Naive thymus-derived CD8-positive, alpha-beta T cell (primary cell): ENCODE measurements at regions not wholly inside any gene's neighbourhood (a gene's known extent, or its start where the extent isn't known, plus 50 kb on each side); places are given as distances from the start of the nearest gene placed in this dataset.

Experiments used
- ATAC-seq, 2 donors: fragments of 150-1000 bp; cut with Tn5 transposase in 1 of 2; sonication (Bioruptor Pico), chemical (Tn5 transposase) in 1 of 2; 1 replicate in 1 of 2; 2 replicates in 1 of 2; pipeline ENCODE4 v1.10.0; 2021; ENCODE audit warnings: mild to moderate bottlenecking in 2 of 2, moderate library complexity in 2 of 2
- POLR2A ChIA-PET: fragments of 350-600 bp; sonication (Branson Sonifier 250); formaldehyde crosslinking; loops from one replicate; lab custom pipeline; 2021; ENCODE audit warnings: antibody characterized with exemption; lab: Charles Lee
- DNase-seq, 10 donors: peaks; one replicate each; pipeline versions ENCODE4 v3.0.0 to v3.0.0-alpha.2; 2020 to 2022
- H3K27ac Mint-ChIP-seq, 10 donors: one replicate each; pipeline ENCODE4 v1.8.0; 2020 to 2022; ENCODE audit warnings: mild to moderate bottlenecking in 10 of 10, mixed read lengths in 10 of 10, moderate library complexity in 4 of 10, inconsistent platforms in 1 of 10
- H3K27me3 Mint-ChIP-seq, 5 donors: one replicate each; pipeline ENCODE4 v1.8.0; 2021 to 2022; ENCODE audit warnings: mixed read lengths in 5 of 5
- H3K36me3 Mint-ChIP-seq, 3 donors: one replicate each; pipeline ENCODE4 v1.8.0; 2020 to 2022; ENCODE audit warnings: mixed read lengths in 3 of 3, mild to moderate bottlenecking in 2 of 3, inconsistent platforms in 1 of 3
- H3K4me1 Mint-ChIP-seq, 4 donors: one replicate each; pipeline ENCODE4 v1.8.0; 2021 to 2022; ENCODE audit warnings: mixed read lengths in 4 of 4
- H3K4me3 Mint-ChIP-seq, 10 donors: one replicate each; pipeline ENCODE4 v1.8.0; 2020 to 2022; ENCODE audit warnings: mild to moderate bottlenecking in 10 of 10, mixed read lengths in 10 of 10, moderate library complexity in 6 of 10, inconsistent platforms in 1 of 10
- H3K9me3 Mint-ChIP-seq, 9 donors: one replicate each; pipeline ENCODE4 v1.8.0; 2020 to 2022; ENCODE audit warnings: mixed read lengths in 9 of 9, mild to moderate bottlenecking in 3 of 9, inconsistent platforms in 1 of 9, moderate library complexity in 1 of 9

- POLR2A ChIA-PET = no interaction called here
- ATAC-seq (no peak), DNase-seq (no peak)
- H3K4me3 Mint-ChIP-seq = no peak overlapping the region
- H3K27me3 Mint-ChIP-seq = peaks cover 13 to 21% (median 19%) of the 10 kb centered on the region in 5 donors
- H3K9me3 Mint-ChIP-seq = peaks cover 5 to 26% (median 11%) of the 10 kb centered on the region in 9 donors
- no peaks in the 10 kb centered on the region for H3K36me3 Mint-ChIP-seq
- no peak overlapping the region for H3K27ac Mint-ChIP-seq
- no peaks in the 10 kb centered on the region for H3K4me1 Mint-ChIP-seq
These were observed 287.8 kb upstream of the MVB12B start for GRCh38 chr9:126038790-126039189.

DNA sequence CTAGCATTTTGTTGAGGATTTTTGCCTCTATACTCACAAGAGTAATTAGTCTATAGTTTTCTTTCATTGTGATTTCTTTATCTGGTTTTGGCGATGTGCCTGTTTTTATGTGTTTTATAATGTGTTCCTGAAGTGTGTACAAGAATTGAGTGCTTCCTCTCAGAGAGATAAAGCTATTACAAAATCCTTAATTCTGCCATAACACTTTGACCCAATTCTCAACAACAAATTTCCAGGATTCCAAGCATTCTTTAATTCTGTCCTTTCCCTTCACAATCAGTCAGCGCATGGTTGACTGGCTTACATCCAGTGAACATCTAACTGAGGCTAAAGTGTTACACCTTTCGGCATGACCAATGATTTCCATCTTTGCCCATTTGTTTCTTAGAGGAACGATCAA is 282.9 kb upstream of the MVB12B start:
- Mint-ChIP-seq H3K36me3 (peaks cover 0 to 5% (median 2%) of the 10 kb centered on the region in 3 donors), H3K4me3 (no peak overlapping the region), H3K4me1 (no peaks in the 10 kb centered on the region), H3K9me3 (peaks cover 7 to 55% (median 30%) of the 10 kb centered on the region in 9 donors), H3K27me3 (peaks cover 3 to 23% (median 11%) of the 10 kb centered on the region in 5 donors), H3K27ac (no peak overlapping the region)
- POLR2A ChIA-PET = no interaction called here
- no peak for DNase-seq
- no peak for ATAC-seq

DNA sequence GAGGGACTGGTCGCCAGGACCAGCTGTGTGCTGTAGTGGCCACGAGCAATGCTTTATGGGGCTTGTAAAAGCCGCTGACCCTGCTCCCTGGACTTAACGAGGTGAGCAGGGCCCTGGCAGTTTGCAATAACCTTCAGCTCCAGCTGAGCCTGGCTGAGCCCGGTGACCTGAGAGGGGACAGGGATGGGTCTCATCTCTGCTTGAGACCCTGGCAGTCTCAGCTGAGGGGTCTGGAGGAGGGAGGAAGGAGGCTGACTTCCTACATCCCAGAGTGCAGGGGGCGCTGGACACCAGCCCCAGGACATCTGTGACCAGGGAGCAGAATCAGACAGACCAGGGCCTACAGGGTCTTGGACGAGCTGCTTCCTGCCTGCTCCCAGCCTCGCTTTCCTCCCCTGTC is 277.5 kb upstream of the MVB12B start:
- POLR2A ChIA-PET = no interaction called here
- Mint-ChIP-seq H3K36me3 (peaks cover 0 to 5% (median 2%) of the 10 kb centered on the region in 3 donors), H3K4me1 (no peaks in the 10 kb centered on the region), H3K27ac (no peak overlapping the region), H3K9me3 (peaks cover 0 to 26% (median 21%) of the 10 kb centered on the region in 9 donors), H3K4me3 (no peak overlapping the region), H3K27me3 (peaks cover 2 to 52% (median 14%) of the 10 kb centered on the region in 5 donors)
- ATAC-seq (no peak), DNase-seq (no peak)

DNA sequence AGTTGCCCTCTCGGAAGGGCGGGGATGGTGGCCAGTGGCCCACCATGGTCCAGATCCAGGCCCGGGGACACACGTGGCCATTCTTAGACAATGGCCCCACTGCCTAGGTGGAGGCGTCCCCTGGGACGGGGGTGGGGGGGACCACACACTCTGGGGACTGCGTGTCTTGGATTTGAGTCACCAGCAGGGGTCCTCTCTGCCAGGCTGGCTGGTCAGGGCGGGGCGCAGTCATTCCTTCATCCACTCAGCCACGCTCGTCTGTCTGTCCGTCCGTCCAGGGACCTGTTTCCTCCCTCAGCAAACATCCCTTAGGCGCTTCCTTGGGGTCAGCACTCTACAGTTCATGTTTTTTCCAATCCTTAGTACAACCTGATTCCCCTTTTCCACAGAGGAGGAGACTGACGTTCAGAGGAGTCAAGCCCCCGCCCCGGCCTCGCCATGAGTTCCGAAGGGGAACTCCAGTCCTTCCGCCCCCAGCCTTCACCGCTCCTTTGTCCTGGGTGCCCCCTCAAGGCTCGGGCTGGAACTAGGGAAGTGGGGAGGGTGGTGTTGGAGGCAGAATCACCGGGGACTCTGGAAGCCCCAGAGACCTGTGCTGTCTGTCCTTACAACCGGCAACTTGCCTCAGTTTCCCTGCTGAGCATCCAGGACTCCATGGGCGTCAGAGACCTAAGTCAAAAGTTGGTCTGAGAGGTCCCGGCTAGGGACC is 276.6 kb upstream of the MVB12B start:
- POLR2A ChIA-PET = no interaction called here
- ATAC-seq = no peak
- Mint-ChIP-seq H3K27ac (no peak overlapping the region), H3K4me1 (no peaks in the 10 kb centered on the region), H3K36me3 (peaks cover 0 to 5% (median 2%) of the 10 kb centered on the region in 3 donors), H3K4me3 (no peak overlapping the region), H3K9me3 (peaks cover 0 to 19% (median 14%) of the 10 kb centered on the region in 9 donors), H3K27me3 (peaks cover 6 to 52% (median 18%) of the 10 kb centered on the region in 5 donors)
- DNase-seq = no peak

GRCh38 chr9:126050605-126050990 is 276.0 kb upstream of the MVB12B start:
- DNase-seq (no peak), ATAC-seq (no peak)
- Mint-ChIP-seq H3K4me1 (no peaks in the 10 kb centered on the region), H3K36me3 (peaks cover 0 to 5% (median 2%) of the 10 kb centered on the region in 3 donors), H3K9me3 (peaks cover 0 to 14% (median 11%) of the 10 kb centered on the region in 9 donors), H3K4me3 (no peak overlapping the region), H3K27ac (no peak overlapping the region), H3K27me3 (peaks cover 6 to 52% (median 22%) of the 10 kb centered on the region in 5 donors)
- POLR2A ChIA-PET = no interaction called here

- peaks cover 0 to 6% (median 3%) of the 10 kb centered on the region in 9 donors for H3K9me3 Mint-ChIP-seq
- POLR2A ChIA-PET = no interaction called here
- H3K27me3 Mint-ChIP-seq = peaks cover 4 to 46% (median 22%) of the 10 kb centered on the region in 5 donors
- peak overlapping the region in 1 of 10 donors; percentile 59 for H3K27ac Mint-ChIP-seq
- H3K36me3 Mint-ChIP-seq = peaks cover 0 to 2% (median 0%) of the 10 kb centered on the region in 3 donors
- no peaks in the 10 kb centered on the region for H3K4me1 Mint-ChIP-seq
- DNase-seq (peak in 1 of 10 donors; percentile 57), ATAC-seq (no peak)
- H3K4me3 Mint-ChIP-seq = no peak overlapping the region
These were observed 275.0 kb upstream of the MVB12B start for GRCh38 chr9:126051446-126052130.

DNA sequence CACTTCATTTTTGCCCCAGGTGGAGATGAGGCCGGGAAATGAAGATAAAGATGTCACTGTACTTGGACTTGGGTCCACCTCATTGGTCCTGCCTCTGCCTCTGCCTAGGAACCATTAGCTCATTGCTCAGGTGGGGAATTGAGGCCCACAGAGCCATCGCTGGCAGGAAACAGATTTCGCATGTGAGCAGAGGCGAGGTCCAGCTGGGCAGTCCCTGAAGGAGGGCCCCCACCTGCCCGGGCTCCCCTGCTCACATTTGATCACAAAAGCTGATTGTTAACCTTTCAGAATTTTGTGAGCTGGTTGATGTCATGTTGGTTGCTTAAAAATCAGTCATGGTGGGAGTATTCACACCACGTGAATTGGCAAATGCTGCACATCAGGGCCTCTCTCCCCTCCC is 273.8 kb upstream of the MVB12B start:
- no peaks in the 10 kb centered on the region for H3K36me3 Mint-ChIP-seq
- no peaks in the 10 kb centered on the region for H3K4me1 Mint-ChIP-seq
- no peak overlapping the region for H3K4me3 Mint-ChIP-seq
- POLR2A ChIA-PET = no interaction called here
- H3K9me3 Mint-ChIP-seq = no peaks in the 10 kb centered on the region
- ATAC-seq (no peak), DNase-seq (no peak)
- no peak overlapping the region for H3K27ac Mint-ChIP-seq
- H3K27me3 Mint-ChIP-seq = peaks cover 4 to 46% (median 19%) of the 10 kb centered on the region in 5 donors

DNA sequence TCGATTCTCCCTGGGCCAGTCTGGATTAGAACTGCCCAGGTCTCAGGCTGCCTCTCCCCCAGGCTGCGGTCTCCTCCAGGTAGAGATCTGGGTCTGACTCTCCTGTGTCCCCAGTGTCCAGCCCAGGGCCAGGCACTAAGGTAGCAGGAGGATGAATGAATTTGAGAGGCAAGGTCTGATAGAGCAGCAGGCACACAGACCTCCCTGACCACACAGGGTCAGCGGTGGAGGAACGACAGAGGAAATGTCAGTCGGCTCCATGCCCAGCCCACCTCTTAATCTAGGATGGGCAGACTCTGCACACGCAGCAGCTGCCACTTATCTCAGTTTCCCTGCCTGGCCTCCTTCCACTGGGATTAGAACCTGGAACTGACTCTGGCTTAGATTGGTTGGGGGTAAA is 272.7 kb upstream of the MVB12B start:
- POLR2A ChIA-PET = no interaction called here
- Mint-ChIP-seq H3K4me1 (no peaks in the 10 kb centered on the region), H3K4me3 (no peak overlapping the region), H3K27ac (no peak overlapping the region), H3K36me3 (no peaks in the 10 kb centered on the region), H3K9me3 (no peaks in the 10 kb centered on the region), H3K27me3 (peaks cover 4 to 51% (median 19%) of the 10 kb centered on the region in 5 donors)
- DNase-seq (no peak), ATAC-seq (no peak)

GRCh38 chr9:126055381-126055985 is 271.1 kb upstream of the MVB12B start:
- H3K36me3 Mint-ChIP-seq = no peaks in the 10 kb centered on the region
- no peak overlapping the region for H3K27ac Mint-ChIP-seq
- ATAC-seq = no peak
- H3K9me3 Mint-ChIP-seq = no peaks in the 10 kb centered on the region
- peaks cover 6 to 60% (median 26%) of the 10 kb centered on the region in 5 donors for H3K27me3 Mint-ChIP-seq
- DNase-seq = no peak
- H3K4me1 Mint-ChIP-seq = no peaks in the 10 kb centered on the region
- H3K4me3 Mint-ChIP-seq = no peak overlapping the region
- POLR2A ChIA-PET = no interaction called here

- Mint-ChIP-seq H3K9me3 (no peaks in the 10 kb centered on the region), H3K27ac (no peak overlapping the region), H3K36me3 (no peaks in the 10 kb centered on the region), H3K27me3 (peaks cover 5 to 51% (median 24%) of the 10 kb centered on the region in 5 donors), H3K4me3 (no peak overlapping the region), H3K4me1 (no peaks in the 10 kb centered on the region)
- ATAC-seq (no peak), DNase-seq (no peak)
- POLR2A ChIA-PET = interaction anchor here (0.7 kb wide), 1 partner anchor 12 kb away, joined by 4 read pairs; no protein-coding TSS in a partner anchor
These were observed 270.2 kb upstream of the MVB12B start for GRCh38 chr9:126056312-126057021.

- H3K27me3 Mint-ChIP-seq = peaks cover 5 to 50% (median 24%) of the 10 kb centered on the region in 5 donors
- H3K27ac Mint-ChIP-seq = no peak overlapping the region
- no peaks in the 10 kb centered on the region for H3K4me1 Mint-ChIP-seq
- ATAC-seq (no peak), DNase-seq (no peak)
- H3K4me3 Mint-ChIP-seq = no peak overlapping the region
- POLR2A ChIA-PET = interaction anchor here (0.7 kb wide), 1 partner anchor 11 kb away, joined by 4 read pairs; no protein-coding TSS in a partner anchor
- H3K9me3 Mint-ChIP-seq = no peaks in the 10 kb centered on the region
- H3K36me3 Mint-ChIP-seq = no peaks in the 10 kb centered on the region
These were observed 269.4 kb upstream of the MVB12B start for GRCh38 chr9:126057121-126057825.

DNA sequence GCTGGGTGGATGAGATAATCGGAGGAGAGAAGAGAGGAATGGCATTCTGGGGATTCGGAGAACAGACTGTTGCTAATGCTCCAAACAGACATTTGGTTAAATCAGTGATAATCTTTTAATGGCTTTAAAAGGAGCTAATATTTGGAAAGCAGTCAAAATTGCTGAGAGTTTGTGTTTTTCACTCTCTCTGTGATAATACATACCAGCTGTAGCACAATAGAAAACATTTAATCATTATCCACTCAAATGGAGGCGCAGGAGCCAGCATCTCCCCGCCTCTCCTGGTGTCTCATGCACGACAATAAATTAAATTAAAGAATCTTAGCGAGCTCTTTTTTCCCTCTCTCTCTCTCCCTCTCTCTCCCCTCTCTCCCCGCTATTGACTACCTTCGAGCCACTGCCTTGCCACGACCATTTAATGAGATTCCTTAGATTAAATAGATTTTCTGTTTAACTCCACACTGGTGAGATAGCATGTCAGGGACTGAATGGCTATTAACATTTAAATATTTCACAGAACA is 268.6 kb upstream of the MVB12B start:
- no peak for ATAC-seq
- POLR2A ChIA-PET = no interaction called here
- Mint-ChIP-seq H3K4me1 (no peaks in the 10 kb centered on the region), H3K4me3 (no peak overlapping the region), H3K9me3 (no peaks in the 10 kb centered on the region), H3K27me3 (peaks cover 5 to 42% (median 23%) of the 10 kb centered on the region in 5 donors), H3K36me3 (no peaks in the 10 kb centered on the region), H3K27ac (no peak overlapping the region)
- no peak for DNase-seq
